ENCODE measurements at regions not wholly inside any gene's neighbourhood (a gene's known extent, or its start where the extent isn't known, plus 50 kb on each side); places are given as distances from the start of the nearest gene placed in this dataset.

GRCh38 chr12:123034865-123035264, 54.4 kb downstream of the ARL6IP4 start:
- TF ChIP-seq CTCF (IDR thresholded peaks at IDR 0.05; ENCODE audit: poor library complexity, severe bottlenecking) (no peak), EP300 (conservative IDR thresholded peaks at IDR 0.05; ENCODE audit: poor library complexity, severe bottlenecking) (no peak), TAF1 (IDR thresholded peaks at IDR 0.05; ENCODE audit: low read depth) (no peak)
